ENCODE measurements at regions not wholly inside any gene's neighbourhood (a gene's known extent, or its start where the extent isn't known, plus 50 kb on each side); places are given as distances from the start of the nearest gene placed in this dataset.

DNA sequence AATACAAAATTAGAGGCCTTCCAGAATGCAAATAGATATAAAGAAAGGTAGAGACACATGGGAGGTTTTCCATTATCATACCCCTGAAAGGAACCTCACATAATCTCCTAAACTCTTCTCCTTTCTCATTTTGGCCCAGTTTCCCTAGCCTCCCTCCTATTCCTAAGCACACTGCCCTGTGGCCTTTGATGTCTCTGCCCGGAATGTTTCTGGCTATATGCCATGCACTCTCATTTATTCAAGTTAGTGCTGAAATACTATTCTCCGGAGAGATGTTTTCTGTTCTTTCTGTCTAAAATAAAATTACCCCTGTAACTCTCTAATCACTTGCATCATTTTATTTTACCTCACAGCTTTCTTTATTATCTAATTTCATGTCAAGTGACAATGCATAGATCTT, 1287.7 kb downstream of the SLITRK5 start:
- Mint-ChIP-seq H3K36me3 (no peaks in the 10 kb centered on the region), H3K4me3 (no peak overlapping the region), H3K4me1 (no peaks in the 10 kb centered on the region), H3K27me3 (no peaks in the 10 kb centered on the region), H3K27ac (no peak overlapping the region), H3K9me3 (peaks cover 0 to 16% (median 3%) of the 10 kb centered on the region in 9 donors)
- DNase-seq (no peak), ATAC-seq (no peak)
- POLR2A ChIA-PET, result no interaction called here

DNA sequence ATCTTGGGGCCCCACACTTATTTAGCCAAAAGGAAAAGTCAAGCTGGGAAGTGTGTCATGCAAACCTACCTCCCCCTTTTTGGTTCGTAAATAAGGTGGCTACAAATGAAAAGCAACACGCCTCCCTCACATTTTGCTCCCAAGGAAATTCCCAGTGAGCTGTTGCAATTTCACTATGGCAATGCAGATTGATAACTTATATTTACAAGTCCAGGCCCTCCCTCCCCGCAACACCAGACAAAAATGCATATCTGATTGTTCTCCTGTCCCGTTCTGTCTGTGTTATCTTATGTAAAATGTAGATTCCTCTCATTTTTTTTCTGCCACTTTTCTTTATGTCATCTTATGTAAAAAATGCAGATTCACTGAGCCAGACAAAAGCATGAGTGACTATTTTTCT, 1305.3 kb downstream of the SLITRK5 start:
- DNase-seq (no peak), ATAC-seq (no peak)
- Mint-ChIP-seq H3K27ac (peak overlapping the region in 1 of 10 donors; percentile 26), H3K36me3 (no peaks in the 10 kb centered on the region), H3K27me3 (no peaks in the 10 kb centered on the region), H3K4me3 (no peak overlapping the region), H3K4me1 (peaks cover 0 to 6% (median 0%) of the 10 kb centered on the region in 4 donors), H3K9me3 (peaks cover 0 to 8% (median 0%) of the 10 kb centered on the region in 9 donors)
- POLR2A ChIA-PET, result no interaction called here

DNA sequence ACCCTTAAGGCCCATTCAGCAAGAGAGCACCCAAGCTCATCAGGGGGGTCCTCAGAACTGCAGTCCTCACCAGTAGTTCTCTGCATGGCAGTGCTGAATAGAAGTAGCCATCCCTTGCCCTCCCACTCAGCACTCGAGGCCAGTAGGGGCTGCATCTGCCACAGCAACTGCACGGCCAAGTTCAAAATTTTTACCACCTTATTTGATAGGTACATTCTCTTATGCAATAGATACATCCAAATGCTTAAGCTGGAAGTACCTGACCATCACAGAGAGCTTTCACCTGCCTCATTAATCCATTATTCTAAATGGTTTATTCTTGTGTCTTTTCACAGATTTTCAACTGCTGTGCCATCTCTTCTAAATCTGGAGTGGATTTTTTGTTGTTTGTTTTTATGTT, 1307.4 kb downstream of the SLITRK5 start:
- H3K27ac Mint-ChIP-seq, result no peak overlapping the region
- H3K9me3 Mint-ChIP-seq, result peaks cover 0 to 4% (median 0%) of the 10 kb centered on the region in 9 donors
- POLR2A ChIA-PET, result no interaction called here
- no peaks in the 10 kb centered on the region for H3K36me3 Mint-ChIP-seq
- ATAC-seq (no peak), DNase-seq (no peak)
- H3K4me3 Mint-ChIP-seq, result no peak overlapping the region
- no peaks in the 10 kb centered on the region for H3K27me3 Mint-ChIP-seq
- H3K4me1 Mint-ChIP-seq, result peaks cover 0 to 6% (median 0%) of the 10 kb centered on the region in 4 donors

DNA sequence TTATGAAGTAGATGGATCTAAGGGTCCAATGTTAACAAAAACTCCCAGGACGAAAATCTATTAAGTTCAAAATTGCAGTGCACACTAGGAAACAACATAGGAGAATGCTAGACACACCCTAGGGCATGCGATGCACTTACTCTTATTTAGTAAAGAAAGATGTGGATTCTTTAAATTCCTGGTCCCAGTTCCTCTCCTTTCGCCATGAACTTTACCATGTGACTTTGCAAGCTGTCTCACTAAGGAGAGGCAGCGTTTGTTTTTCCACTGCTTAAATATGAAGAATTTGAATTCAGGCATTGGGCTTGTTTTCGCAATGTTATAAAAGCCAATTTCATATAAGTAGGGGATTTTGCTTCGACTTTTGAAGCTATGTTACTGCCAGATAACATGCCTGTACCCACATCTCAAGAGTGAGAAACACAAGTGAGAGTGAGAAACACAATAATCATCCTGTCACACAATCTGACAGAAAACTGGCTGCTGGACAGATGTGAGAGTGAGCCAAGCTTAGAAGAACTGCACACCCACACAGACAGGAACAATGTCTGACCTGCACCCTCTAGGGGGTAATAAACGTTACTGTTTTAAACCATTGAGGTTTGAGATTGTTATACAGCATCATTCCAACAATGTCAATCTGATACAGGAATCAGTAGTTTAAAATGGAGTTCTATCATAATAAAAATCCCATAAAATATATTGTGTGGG, 1308.4 kb downstream of the SLITRK5 start:
- ATAC-seq (peak in 1 of 2 donors; percentile 38), DNase-seq (peak in 1 of 10 donors; percentile 41)
- POLR2A ChIA-PET, result no interaction called here
- Mint-ChIP-seq H3K27ac (peak overlapping the region in 1 of 10 donors; percentile 44), H3K9me3 (peaks cover 0 to 4% (median 0%) of the 10 kb centered on the region in 9 donors), H3K27me3 (no peaks in the 10 kb centered on the region), H3K4me3 (no peak overlapping the region), H3K4me1 (peaks cover 0 to 6% (median 0%) of the 10 kb centered on the region in 4 donors), H3K36me3 (no peaks in the 10 kb centered on the region)

DNA sequence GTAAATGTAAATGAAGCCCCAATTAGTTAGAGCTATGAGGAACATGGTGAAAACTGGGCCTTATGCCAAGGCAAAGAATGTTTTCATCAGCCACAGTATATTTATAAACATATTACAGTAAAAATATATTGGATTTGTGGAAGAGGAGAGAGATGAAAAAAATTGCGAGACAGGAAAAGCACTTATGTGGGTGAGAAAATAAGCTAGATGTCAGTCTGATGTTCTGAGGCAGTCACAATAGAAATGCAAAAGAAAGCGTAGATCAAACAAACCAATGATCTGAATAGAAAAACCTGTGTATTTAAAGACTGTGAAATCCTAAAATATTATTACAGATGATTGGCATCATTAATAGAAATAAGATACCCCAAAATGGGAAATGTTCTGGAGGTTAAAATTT, 1332.5 kb downstream of the SLITRK5 start:
- peaks cover 0 to 11% (median 1%) of the 10 kb centered on the region in 9 donors for H3K9me3 Mint-ChIP-seq
- no peaks in the 10 kb centered on the region for H3K27me3 Mint-ChIP-seq
- ATAC-seq (no peak), DNase-seq (no peak)
- H3K36me3 Mint-ChIP-seq, result no peaks in the 10 kb centered on the region
- H3K4me1 Mint-ChIP-seq, result no peaks in the 10 kb centered on the region
- H3K4me3 Mint-ChIP-seq, result no peak overlapping the region
- POLR2A ChIA-PET, result no interaction called here
- no peak overlapping the region for H3K27ac Mint-ChIP-seq

DNA sequence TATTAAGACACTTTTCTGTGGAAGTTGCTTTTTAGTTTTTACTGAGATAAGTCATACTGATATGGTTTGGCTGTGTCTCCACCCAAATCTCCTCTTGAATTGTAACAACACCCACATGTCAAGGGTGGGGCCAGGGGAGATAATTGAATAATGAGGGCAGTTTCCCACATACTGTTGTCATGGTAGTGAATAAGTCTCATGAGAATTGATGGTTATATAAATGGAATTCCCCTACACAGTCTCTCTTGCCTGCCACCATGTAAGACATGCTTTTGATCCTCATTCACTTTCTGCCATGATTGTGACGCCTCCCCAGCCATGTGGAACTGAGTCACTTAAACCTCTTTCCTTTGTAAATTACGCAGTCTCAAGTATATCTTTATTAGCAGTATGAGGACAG, 1340.4 kb downstream of the SLITRK5 start:
- Mint-ChIP-seq H3K27me3 (no peaks in the 10 kb centered on the region), H3K9me3 (peaks cover 0 to 14% (median 0%) of the 10 kb centered on the region in 9 donors), H3K36me3 (no peaks in the 10 kb centered on the region), H3K4me3 (no peak overlapping the region), H3K4me1 (no peaks in the 10 kb centered on the region), H3K27ac (no peak overlapping the region)
- ATAC-seq, result no peak
- POLR2A ChIA-PET, result no interaction called here
- no peak for DNase-seq

DNA sequence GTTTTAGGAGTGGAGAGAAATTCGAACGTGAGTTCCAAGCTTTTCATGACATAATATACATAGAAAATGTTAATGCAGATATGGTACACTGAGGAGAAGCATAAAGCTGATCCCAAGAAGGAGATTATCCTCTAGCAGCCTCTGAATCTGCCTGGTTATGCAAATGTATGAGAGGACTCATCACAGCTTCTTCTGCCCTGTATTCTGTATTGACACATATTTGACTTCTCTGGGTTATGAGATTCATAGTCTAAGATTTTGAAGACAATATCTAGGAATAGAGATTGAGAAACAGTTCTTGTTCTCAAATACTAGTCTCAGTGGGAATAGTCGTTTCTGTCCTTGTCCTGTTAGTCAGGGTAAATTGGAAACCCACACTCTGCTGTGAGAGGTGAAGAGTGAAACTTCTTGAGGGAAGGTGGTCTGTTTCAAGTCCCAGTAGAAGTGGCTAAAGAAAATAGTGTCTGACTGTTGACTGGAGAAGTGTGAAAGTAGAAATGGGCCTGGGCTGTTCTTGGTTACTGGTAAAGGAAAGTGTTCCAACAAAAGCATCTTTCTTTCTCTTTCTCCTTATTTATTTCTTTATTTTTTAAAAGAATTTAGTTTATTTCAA, 1356.6 kb downstream of the SLITRK5 start:
- Mint-ChIP-seq H3K27ac (no peak overlapping the region), H3K9me3 (peaks cover 0 to 23% (median 3%) of the 10 kb centered on the region in 9 donors), H3K4me3 (no peak overlapping the region), H3K36me3 (no peaks in the 10 kb centered on the region), H3K4me1 (no peaks in the 10 kb centered on the region), H3K27me3 (no peaks in the 10 kb centered on the region)
- no peak for DNase-seq
- POLR2A ChIA-PET, result no interaction called here
- no peak for ATAC-seq

DNA sequence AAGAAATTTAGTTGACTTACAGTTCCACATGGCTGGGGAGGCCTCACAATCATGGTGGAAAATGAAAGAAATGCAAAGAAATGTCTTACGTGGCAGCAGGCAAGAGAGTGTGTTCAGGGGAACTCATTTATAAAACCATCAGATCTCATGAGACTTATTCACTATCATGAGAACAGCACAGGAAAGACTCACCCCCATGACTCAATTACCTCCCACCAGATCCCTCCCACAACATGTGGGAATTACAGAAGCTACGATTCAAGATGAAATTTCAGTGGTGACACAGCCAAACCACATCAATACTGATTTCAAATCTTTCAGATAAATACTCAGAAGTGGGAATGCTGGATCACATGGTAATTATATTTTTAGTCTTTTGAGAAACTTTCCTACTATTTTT, 1357.9 kb downstream of the SLITRK5 start:
- Mint-ChIP-seq H3K4me3 (no peak overlapping the region), H3K27ac (no peak overlapping the region)
- POLR2A ChIA-PET, result no interaction called here

DNA sequence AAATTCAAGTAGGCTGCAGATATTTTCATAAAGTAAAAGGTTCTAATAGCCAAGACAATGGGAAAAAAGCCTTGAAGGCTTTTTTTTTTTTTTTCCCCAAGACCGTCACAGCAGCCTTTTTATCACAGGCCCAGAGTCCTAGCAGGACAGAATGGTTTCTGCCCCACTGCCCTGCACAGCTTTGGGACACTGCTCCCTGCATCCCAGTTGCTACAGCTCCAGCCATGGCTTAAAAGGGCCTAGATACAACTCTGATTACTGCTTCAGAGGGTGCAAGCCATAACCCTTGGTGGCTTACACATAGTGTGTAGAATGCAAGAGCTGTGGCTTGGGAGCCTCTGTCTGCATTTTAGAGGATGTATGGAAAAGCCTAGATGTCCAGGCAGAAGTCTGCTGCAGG, 1362.8 kb downstream of the SLITRK5 start:
- H3K27ac Mint-ChIP-seq, result no peak overlapping the region
- no peaks in the 10 kb centered on the region for H3K27me3 Mint-ChIP-seq
- DNase-seq (no peak), ATAC-seq (no peak)
- no peaks in the 10 kb centered on the region for H3K36me3 Mint-ChIP-seq
- H3K4me3 Mint-ChIP-seq, result no peak overlapping the region
- no peaks in the 10 kb centered on the region for H3K4me1 Mint-ChIP-seq
- peaks cover 0 to 16% (median 0%) of the 10 kb centered on the region in 9 donors for H3K9me3 Mint-ChIP-seq
- POLR2A ChIA-PET, result no interaction called here

More for the DNA sequence above, 1357.9 kb downstream of the SLITRK5 start:
- Mint-ChIP-seq H3K9me3 (peaks cover 0 to 32% (median 3%) of the 10 kb centered on the region in 9 donors), H3K27me3 (no peaks in the 10 kb centered on the region), H3K4me1 (no peaks in the 10 kb centered on the region), H3K36me3 (no peaks in the 10 kb centered on the region)
- no peak for ATAC-seq
- no peak for DNase-seq

DNA sequence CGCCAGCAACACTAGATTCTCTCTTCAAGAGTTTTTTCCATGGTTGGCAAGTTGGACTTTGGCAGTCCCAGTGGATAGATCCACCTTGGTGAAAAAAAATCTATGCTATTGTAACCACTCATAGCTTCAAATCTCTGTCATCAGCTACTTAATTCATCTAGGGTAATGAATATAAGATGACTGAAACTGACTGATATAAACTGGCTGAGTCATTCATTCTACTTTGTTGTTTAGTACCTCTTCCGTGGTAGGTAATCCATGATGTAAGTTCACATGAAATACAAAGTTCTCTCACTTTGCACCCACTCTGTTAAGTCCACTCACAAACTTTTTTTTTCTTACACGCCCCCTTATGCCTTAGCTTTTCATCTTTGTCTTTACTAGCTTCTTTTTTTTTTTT, 1381.5 kb downstream of the SLITRK5 start:
- POLR2A ChIA-PET, result no interaction called here
- H3K4me3 Mint-ChIP-seq, result no peak overlapping the region
- peaks cover 0 to 13% (median 1%) of the 10 kb centered on the region in 9 donors for H3K9me3 Mint-ChIP-seq
- no peak overlapping the region for H3K27ac Mint-ChIP-seq
- no peaks in the 10 kb centered on the region for H3K4me1 Mint-ChIP-seq
- no peak for DNase-seq
- ATAC-seq, result no peak
- no peaks in the 10 kb centered on the region for H3K27me3 Mint-ChIP-seq
- no peaks in the 10 kb centered on the region for H3K36me3 Mint-ChIP-seq

DNA sequence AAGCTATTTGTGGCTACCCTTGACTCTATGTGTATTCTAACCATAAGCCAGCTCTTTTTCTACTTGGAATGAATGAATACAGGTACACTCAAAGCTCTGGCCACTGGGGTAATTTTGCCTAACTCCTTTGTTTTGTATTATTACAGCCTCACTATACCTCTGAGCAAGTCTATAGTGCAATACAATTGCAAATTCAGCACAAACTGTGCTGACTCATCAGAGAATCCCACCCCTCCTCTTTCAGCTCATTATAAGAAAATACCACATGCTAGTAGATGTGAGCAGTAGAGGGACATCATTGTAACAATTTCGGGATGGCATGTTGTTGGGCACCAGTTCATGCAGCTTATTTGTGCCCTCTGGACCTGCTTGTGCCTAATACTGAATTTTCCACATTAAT, 1382.2 kb downstream of the SLITRK5 start:
- no peaks in the 10 kb centered on the region for H3K4me1 Mint-ChIP-seq
- POLR2A ChIA-PET, result no interaction called here
- no peak for ATAC-seq
- H3K4me3 Mint-ChIP-seq, result no peak overlapping the region
- no peak for DNase-seq
- no peak overlapping the region for H3K27ac Mint-ChIP-seq
- H3K9me3 Mint-ChIP-seq, result peaks cover 0 to 13% (median 1%) of the 10 kb centered on the region in 9 donors
- no peaks in the 10 kb centered on the region for H3K36me3 Mint-ChIP-seq
- no peaks in the 10 kb centered on the region for H3K27me3 Mint-ChIP-seq

DNA sequence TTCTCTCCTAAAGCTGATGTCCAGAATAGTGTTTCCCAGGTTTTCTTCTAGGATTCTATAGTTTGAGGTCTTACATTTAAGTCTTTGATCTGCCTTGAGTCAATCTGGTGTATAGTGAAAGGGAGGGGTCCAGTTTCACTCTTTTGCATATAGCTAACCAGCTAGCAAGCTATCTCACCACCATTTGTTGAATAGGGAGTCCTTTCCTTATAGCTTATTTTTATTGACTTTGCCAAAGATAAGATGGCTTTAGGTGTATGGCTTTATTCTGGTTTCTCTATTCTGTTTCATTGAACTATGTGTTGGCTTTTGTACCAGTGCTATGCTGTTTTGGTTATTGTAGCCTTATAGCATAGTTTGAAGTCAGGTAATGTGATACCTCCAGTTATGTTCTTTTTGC, 1386.1 kb downstream of the SLITRK5 start:
- POLR2A ChIA-PET, result no interaction called here
- Mint-ChIP-seq H3K27me3 (no peaks in the 10 kb centered on the region), H3K9me3 (peaks cover 0 to 9% (median 5%) of the 10 kb centered on the region in 9 donors), H3K4me3 (no peak overlapping the region), H3K4me1 (no peaks in the 10 kb centered on the region), H3K27ac (no peak overlapping the region), H3K36me3 (no peaks in the 10 kb centered on the region)
- ATAC-seq (no peak), DNase-seq (no peak)

DNA sequence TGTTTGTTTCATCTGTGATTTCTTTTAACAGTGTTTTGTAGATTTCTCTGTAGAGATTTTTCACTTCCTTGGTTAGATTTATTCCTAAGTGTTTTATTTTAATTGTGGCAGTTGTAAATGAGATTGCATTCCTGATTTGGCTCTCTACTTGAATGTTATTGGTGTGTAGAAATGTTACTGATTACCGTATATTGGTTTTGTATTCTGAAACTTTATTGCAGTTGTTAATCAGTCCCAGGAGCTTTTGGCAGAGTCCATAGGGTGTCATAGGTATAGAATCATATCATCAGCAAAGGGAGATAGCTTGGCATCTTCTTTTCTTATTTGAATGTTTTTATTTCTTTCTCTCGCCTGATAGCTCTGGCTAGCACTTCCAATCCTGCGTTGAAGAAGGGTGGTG, 1386.7 kb downstream of the SLITRK5 start:
- ATAC-seq (no peak), DNase-seq (no peak)
- Mint-ChIP-seq H3K36me3 (no peaks in the 10 kb centered on the region), H3K4me1 (no peaks in the 10 kb centered on the region), H3K4me3 (no peak overlapping the region), H3K27ac (no peak overlapping the region), H3K27me3 (no peaks in the 10 kb centered on the region), H3K9me3 (peaks cover 0 to 11% (median 5%) of the 10 kb centered on the region in 9 donors)
- POLR2A ChIA-PET, result no interaction called here

DNA sequence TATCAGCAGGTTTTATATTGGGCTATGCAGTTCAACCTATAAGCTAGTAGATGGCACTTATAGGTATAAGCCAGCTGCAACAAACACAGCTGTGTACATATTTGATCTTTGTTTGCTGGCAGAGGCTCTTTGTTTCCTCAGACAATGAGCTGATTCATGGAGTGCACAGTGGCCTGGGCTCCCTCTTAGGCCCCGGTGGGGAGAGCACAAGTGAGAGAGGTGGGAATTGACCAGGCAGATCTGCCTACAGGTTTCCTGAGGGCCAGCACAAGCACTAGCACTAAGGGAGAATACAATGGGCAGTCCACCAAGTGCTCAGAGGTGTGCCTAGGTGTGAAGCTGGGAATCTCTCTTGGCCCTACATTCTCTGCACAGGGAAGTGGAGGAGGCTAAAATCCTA, 1390.7 kb downstream of the SLITRK5 start:
- ATAC-seq (no peak), DNase-seq (no peak)
- Mint-ChIP-seq H3K27me3 (no peaks in the 10 kb centered on the region), H3K36me3 (no peaks in the 10 kb centered on the region), H3K27ac (no peak overlapping the region), H3K4me3 (no peak overlapping the region), H3K4me1 (no peaks in the 10 kb centered on the region), H3K9me3 (peaks cover 0 to 11% (median 0%) of the 10 kb centered on the region in 9 donors)
- POLR2A ChIA-PET, result no interaction called here

Measured in naive thymus-derived CD8-positive, alpha-beta T cell (primary cell).